ENCODE measurements at regions not wholly inside any gene's neighbourhood (a gene's known extent, or its start where the extent isn't known, plus 50 kb on each side); places are given as distances from the start of the nearest gene placed in this dataset.

GRCh38 chr13:24081387-24081786 is 79.1 kb upstream of the SPATA13 start:
- DNase-seq (ENCODE audit: low read depth, low spot score): no peak

DNA sequence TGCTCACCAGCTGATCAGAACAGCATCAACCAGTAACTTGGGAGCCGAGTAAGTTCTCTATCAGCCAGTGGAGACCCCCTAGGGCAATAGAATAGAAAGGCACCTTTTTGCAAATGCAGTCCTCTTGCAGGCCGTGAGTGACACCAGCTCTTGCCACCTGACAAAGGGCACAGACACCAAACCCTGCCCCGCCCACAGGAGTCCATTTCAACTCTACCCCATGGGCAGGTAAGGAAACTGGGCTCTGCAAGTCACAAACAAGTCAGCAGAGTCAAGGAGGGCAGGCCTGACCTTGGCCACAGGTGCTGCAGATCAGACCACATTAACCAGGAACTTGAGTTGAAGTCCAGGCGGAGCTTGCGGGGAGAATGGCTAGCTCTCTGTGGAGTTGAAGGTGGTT is 77.4 kb upstream of the SPATA13 start:
- no peak for DNase-seq (ENCODE audit: low read depth, low spot score)

- peak; percentile 66 for DNase-seq (ENCODE audit: low read depth, low spot score)
Measured at GRCh38 chr13:24083722-24084421, 76.6 kb upstream of the SPATA13 start.

- DNase-seq (ENCODE audit: low read depth, low spot score): no peak
Measured at GRCh38 chr13:24085662-24086061, 74.9 kb upstream of the SPATA13 start.

DNA sequence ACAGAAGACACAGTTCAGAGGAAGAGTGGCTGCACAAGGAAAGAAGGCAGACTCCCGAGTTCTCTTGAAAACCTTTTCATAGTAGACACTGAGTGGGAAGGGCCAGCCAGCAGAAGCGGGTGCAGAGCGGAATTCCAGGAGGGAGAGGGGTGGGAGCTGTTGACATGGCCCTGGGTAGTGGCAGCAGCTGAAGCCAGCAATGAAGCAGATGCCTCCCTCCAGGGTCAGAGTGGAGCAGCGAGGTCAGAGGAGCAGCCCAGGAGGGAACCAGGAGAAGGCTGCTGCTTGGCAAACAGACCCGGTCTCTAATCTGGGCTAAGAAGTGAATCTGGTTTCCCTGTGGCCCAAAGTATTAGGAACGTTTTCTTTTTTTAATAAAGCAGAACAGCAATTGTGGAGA is 73.9 kb upstream of the SPATA13 start:
- no peak for DNase-seq (ENCODE audit: low read depth, low spot score)

- DNase-seq (ENCODE audit: low read depth, low spot score): peak; percentile 29
Measured at GRCh38 chr13:24087605-24088225, 72.8 kb upstream of the SPATA13 start.

DNA sequence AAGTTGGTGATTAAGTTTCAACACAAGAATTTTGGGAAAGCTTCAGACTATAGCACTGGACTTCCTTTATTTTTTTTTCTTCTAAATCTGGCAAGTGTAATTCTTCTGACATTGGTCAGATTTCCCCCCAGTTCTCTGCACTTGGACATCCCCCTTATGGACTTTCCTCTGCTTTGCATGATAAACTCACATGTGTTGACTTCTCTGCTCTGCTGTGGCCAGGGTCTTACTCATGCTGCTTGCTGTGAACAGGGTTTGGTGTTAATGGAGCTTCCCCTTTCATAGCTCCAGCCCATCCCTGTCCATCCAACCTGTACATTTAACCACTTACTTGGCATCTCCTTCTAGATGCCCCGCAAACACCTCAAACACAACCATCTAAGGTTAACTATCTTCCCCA is 70.5 kb upstream of the SPATA13 start:
- DNase-seq (ENCODE audit: low read depth, low spot score): no peak

DNA sequence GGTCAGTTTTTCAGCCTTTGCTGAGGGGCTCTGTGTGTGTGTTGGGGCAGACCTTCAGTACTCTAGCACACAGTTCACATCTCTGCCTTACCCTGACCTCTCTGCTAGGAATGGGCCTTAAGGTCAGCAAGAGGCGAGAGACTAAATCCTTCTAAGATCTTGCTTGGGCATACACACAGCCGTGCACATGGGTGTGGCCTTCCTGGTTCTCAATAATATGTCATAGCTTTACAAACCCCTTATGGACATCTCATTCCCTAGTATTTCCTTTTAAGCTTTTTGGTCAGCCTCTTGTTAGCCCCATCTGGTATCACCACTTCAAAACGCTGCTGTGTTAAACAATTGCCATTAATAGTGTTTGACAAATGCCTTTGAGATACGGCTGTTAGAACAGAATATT is 69.4 kb upstream of the SPATA13 start:
- DNase-seq (ENCODE audit: low read depth, low spot score): no peak

GRCh38 chr13:24092108-24092507 is 68.4 kb upstream of the SPATA13 start:
- no peak for DNase-seq (ENCODE audit: low read depth, low spot score)

- no peak for DNase-seq (ENCODE audit: low read depth, low spot score)
Measured at GRCh38 chr13:24093047-24093446, 67.5 kb upstream of the SPATA13 start.

DNA sequence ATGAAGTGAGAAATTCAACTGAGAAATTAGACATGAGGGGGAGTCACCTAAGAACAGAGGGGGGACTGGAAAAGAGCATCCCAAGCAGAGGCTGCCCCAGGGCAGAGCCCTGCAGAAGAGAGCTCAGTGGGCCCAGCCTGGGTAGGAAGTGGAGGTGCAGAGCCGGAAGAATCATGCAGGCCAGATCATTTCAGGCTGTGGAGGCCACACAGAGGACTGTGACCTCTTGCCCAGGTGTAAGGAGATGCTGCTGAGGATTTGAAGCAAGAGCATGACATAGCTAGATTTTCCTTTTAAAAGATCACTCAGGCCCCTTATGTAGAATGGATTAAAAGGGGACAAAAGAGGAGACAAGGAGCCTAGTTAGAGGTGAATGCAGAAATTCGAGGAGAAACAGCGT is 63.9 kb upstream of the SPATA13 start:
- DNase-seq (ENCODE audit: low read depth, low spot score): no peak

- DNase-seq (ENCODE audit: low read depth, low spot score): no peak
Measured at GRCh38 chr13:24097064-24097463, 63.5 kb upstream of the SPATA13 start.

DNA sequence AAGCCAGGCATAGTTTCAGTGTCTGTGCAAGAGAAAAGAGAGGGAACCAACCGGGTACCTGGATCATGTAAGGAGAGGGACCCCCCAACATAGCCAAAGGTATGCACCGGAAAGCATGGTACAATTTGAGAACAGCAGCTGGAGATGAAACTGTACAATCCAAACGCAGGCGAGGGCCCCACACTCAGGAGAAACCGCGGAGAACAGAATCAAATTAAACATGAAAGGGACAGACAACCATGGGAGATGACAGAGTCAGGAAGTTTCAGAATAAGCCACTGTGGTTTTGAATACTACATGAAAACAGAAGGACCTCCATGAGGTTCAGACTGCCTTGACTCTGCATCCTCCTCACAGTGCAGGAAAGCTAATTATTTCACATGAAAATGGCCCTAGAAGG is 62.9 kb upstream of the SPATA13 start:
- DNase-seq (ENCODE audit: low read depth, low spot score): no peak

DNA sequence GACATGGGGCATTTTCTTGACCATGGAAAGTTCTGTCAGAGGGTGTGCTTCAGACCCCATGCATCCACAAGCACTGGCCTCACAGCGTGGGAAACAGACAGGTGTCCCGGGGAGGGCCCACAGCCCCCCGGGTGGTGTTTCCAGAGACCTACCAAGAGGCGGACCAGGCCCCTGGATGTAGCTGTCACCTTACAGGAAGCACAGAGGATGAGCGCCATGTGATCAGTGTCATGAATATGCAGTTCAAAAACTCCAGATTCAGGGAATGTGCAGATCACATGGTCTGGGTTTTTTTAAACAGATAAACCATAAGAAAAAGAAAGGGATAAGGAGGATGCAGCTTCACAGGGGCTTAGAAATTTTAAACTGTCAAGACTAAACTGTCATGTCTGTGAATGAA is 61.0 kb upstream of the SPATA13 start:
- DNase-seq (ENCODE audit: low read depth, low spot score): no peak

DNA sequence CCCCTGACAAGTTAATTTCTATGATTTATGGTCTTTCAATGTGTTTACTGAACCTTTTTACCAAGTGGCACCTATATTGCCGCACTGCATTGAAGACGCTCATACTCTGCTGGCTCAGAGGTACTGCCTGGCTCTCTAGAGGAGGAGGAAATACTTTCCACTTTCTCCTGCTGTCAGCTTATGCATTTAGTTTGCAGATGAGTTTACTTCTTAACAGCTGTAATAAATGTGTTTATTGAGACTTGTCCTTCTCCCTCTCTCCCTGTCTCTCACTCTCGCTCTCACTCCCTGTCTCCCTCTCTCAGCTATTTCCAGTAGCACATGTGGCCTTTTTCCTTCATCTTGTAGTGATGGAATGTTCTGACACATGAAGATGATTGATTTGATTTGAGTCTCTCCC is 60.3 kb upstream of the SPATA13 start:
- DNase-seq (ENCODE audit: low read depth, low spot score): no peak

DNA sequence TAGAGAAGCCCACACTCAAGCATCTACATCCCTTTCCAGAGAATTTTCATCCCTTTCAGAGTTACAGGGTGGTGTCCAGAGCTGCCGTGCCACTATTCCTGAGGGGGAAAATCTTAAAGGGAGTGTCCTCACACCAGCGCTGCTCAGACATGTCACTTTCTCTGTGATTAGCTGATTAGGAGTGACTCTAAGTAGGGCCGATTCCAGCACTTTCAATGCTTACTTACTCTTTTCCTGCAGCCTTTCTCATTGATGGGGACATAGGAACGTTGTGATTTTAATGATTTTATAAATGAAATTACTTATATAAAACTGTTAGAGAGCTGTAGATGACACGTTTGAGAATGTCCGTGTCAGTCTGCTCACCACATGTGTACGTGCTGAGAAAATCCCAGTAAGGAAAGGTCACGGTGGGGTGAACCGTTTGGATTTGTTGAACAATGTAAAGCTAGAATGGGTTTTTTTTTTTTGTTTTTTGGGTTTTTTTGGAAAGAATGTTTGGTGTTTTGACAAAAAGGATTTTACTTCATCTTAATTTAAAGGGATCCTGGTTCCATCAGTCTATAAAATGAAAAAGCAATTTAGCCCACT is 56.6 kb upstream of the SPATA13 start:
- DNase-seq (ENCODE audit: low read depth, low spot score): no peak

GRCh38 chr13:24104723-24105122 is 55.8 kb upstream of the SPATA13 start:
- DNase-seq (ENCODE audit: low read depth, low spot score): no peak

- DNase-seq (ENCODE audit: low read depth, low spot score): no peak
Measured at GRCh38 chr13:24106429-24106828, 54.1 kb upstream of the SPATA13 start.

- DNase-seq (ENCODE audit: low read depth, low spot score): peak; percentile 28
Measured at GRCh38 chr13:24107955-24108614, 52.4 kb upstream of the SPATA13 start.

DNA sequence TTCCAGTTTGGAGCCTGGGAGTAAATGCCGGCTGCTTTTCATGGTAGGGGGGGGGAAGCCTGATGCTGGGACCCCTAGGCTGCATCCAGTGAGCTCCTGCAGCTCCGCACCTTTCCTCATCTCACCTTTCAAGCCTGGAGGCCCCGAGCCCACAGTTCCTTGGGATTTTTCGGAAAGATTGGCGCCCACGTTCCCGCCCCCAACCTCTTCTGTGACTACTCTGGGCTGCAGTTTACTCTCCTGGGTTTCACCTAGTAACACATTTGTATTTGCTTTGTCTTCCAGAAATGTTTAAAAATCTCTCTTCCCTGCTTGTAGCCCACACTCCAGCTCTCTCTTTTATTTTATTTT is 51.9 kb upstream of the SPATA13 start:
- no peak for DNase-seq (ENCODE audit: low read depth, low spot score)

DNA sequence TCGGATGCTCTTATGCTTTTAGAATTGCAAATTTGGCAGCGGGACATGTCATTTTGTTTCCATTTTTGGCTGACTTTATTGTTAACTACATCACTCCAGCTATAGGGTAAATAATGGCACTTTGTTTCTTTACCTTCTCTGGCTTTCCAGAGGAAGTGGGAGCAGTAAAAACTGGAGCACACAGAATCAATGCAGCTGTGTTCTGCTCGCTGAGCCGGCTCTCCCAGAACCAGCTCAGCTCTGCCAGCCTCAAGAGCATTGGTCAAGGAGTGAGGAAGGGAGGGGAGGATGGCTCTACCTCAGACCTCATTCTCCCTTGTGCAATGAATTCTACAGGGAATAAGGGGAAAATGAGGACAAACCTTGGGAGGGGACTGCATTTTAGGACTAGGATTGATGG is 50.5 kb upstream of the SPATA13 start:
- DNase-seq (ENCODE audit: low read depth, low spot score): no peak
